Stromal cell of bone marrow (primary cell): ENCODE measurements at regions not wholly inside any gene's neighbourhood (a gene's known extent, or its start where the extent isn't known, plus 50 kb on each side); places are given as distances from the start of the nearest gene placed in this dataset.

Experiments used
- DNase-seq: peaks from one replicate; pipeline ENCODE4 v3.0.0-alpha.2; 2012; ENCODE audit warnings: low read depth

- DNase-seq = no peak
Measured at GRCh38 chr11:13104619-13105236, 95.6 kb downstream of the RASSF10 start.

- DNase-seq = no peak
Measured at GRCh38 chr11:13105237-13105844, 96.2 kb downstream of the RASSF10 start.

DNA sequence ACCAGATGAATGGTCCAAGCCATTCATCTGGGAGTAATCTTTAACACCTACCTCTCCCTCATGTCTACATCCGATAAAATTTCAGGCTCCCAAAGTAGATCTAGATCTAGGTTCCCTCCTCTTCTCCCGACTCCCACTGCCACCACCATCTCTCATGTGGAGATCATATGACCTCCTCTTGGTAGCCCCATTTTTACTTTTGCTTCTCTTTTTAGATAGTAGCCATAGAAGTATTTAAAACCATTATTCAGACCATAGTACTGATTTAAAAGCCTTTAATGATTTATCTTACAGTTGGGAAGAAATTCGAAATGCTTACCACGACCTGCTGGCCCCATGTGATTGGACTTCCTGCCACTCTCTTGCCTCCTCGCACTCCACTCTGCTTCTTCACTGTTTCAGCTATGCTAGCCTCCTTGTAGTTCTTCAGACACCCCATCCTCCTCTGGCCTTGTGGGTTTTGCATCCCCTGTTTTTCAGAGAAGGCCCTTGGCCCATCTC is 98.5 kb downstream of the RASSF10 start:
- DNase-seq = no peak

GRCh38 chr11:13108416-13108815 is 99.3 kb downstream of the RASSF10 start:
- DNase-seq = no peak

DNA sequence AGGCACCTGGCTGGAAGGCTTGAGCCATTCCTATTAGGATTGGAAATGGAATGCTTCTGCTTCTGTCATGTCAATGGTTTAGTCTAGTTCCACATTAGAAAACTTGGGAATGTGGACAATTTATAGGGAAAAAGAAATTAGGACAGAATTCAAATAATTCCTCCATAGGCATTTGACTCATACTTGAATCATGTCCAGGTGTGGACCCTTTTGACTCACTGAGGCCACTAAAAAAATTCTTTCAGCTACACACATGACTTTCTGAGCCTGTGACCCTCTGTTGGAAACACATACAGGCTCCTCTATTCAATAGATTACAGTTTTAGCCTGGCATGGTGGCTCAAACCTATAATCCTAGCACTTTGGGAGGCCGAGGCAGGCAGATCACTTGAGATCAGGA is 100.5 kb downstream of the RASSF10 start:
- DNase-seq = no peak

- DNase-seq = no peak
Measured at GRCh38 chr11:13110145-13110544, 101.0 kb downstream of the RASSF10 start.

DNA sequence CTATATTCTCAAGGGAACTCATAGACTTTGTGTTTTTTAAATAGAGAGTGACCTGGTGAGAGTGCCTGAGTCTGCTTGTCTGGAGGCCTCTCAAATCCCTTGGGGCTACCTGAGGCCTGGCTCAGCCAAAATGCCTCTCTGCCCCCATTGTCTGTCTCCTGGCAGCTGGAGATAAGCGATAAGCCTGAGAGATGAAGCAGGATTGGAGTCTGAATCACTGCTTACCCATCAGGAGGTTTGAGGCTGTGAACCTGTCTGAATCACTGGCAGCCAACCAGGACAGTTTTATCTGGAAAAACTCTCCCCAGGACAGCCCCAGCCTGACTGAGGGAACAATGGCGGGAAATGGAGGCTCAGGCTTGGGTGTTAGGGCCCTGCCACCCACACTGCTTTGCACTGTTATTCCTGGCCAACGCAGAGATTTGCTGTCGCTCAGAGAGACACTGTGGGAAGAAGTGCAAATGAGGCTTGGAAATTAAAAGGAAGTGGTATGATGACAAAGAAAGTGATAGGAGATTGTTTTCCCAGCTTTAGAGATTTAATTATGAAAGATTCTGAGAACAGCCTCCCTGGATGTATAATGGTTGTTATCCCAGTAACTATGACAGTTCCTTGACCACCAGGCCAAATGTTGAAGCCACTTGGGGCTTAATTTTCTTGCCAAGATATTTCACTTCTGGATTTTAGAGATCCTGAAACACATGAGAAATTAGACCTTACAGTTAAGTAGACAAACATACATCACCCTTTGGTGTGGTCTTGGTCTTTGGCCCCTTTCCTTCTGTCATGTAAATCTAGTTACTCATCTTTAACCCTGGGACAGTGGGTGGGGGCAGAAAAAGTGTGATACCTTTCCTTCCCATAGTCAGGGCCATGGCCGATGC is 102.1 kb downstream of the RASSF10 start:
- DNase-seq = no peak

GRCh38 chr11:13111813-13112130 is 102.7 kb downstream of the RASSF10 start:
- DNase-seq = no peak

GRCh38 chr11:13114566-13115379 is 105.7 kb downstream of the RASSF10 start:
- no peak for DNase-seq

GRCh38 chr11:13115380-13115675 is 106.2 kb downstream of the RASSF10 start:
- DNase-seq = no peak

GRCh38 chr11:13116491-13116890 is 107.4 kb downstream of the RASSF10 start:
- no peak for DNase-seq

DNA sequence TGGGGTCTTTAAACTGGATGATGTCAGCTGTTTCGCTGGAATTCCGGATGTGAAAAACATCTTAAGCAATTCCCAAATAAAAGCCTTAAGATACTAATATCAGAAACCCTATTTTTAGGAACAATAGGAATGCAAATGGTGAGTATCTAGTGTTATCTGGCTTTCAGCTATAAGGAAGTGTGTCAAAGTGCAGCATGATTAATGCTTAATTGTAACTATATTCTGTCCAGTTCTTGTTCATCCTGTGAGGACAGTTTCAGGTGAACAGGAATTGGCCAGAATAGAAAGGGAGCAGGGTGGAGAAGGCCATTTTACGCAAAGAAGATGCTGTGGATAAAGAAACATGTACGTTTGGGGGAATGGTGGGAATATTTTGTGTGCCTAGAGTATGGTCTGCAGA is 108.2 kb downstream of the RASSF10 start:
- no peak for DNase-seq

DNA sequence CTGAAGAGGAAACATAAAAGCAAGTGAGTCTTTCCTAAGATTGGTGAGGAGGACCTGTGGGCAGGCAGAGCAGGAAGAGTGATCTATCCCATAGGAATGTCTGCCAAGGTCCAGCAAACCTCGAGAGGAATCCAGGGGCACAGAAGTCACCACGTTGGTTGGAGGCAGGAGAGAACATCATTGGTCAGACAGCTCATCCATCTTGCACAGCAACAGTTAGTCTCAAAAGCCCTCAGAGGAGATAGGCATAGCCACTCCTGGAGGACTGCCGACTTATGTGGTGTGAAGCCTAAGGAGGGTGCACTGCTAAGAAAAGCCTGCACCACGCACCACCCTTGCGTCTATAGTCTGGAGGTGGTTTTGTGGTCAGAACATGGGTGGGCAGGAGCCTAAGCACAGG is 109.1 kb downstream of the RASSF10 start:
- peak; percentile 77 for DNase-seq

DNA sequence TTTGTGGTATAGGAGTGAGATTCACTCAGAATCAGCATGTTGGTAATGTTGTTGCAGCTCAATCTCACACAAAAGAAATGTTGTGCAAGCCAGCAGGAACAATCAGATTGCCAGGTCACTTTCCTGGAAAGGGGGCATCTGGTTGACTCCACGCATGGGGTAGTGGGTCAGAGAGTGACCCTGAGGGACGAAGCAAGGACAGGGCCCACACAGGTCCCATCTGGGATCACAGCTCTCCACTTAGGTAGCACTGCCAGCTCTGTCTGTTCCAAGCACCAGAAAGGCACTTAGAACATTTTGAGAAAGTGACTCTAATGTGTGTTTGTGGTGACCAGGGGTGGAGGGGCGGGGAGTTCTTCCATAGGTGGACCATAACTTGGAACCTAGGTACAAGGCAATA is 109.5 kb downstream of the RASSF10 start:
- no peak for DNase-seq

- no peak for DNase-seq
Measured at GRCh38 chr11:13119361-13119760, 110.2 kb downstream of the RASSF10 start.

DNA sequence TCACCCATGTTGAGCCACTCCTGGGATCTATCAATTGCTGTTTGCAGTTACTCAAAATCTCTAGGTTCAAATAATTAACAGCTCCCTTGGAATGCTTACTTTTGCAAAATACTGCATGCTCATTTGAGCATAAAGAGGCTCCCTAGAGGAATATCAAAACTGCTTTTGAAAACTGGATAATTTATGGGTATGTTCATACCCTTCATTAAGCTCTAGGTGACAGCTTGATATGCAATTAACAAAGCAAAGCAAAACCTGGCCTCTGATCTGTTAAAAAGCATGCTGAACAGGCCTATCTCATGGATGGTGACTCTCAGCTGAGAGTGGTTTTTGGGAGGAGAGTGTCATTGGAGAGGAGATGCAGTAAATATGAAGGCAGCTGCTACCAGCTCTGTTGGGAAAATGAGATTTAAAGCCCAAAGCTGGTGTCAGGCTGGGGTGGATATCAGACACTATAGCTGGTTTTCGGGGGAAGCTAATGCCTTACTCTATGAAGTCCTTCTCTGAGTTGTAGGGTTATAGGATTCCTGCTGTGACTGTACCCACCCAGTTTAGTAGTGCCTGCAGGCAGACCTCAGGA is 110.9 kb downstream of the RASSF10 start:
- DNase-seq = no peak

DNA sequence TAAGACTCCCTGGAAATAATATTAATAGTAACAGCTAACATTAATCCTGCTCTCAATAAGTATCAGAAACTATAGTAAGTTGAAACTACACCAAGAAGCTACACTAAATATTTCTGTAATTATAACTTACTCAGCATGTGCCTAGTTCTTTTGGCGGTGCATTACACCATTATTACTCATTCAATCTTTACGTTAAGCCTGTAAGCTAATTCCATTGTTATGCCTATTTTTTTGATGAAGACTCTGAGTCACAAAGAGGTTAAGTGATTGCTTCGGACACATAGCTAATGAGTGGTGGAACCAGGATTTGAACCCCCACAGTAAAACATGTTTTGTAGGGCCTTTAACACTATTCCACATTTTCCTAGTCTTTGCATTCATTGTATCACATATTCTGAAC is 111.6 kb downstream of the RASSF10 start:
- no peak for DNase-seq

GRCh38 chr11:13126430-13126829 is 117.3 kb downstream of the RASSF10 start:
- DNase-seq = peak; percentile 98

GRCh38 chr11:13127161-13127560 is 118.0 kb downstream of the RASSF10 start:
- no peak for DNase-seq

DNA sequence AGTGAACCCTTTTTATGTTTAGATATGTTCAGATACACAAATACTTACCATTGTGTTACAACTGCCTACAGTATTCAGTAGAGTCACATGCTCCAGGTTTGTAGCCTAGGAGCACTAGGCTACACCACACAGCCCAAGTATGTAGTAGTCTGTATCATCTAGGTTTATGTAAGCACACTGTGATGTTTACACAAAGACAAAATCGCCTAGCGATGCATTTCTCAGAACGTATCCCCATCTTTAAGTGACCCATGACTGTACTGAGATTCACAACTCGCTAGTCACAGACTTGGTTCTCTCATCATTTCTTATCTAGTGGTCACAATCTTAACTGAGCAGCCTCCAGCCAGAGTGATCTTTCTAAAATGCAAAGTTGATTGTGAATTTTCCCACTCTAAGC is 119.2 kb downstream of the RASSF10 start:
- no peak for DNase-seq

- no peak for DNase-seq
Measured at GRCh38 chr11:13134066-13134465, 125.0 kb downstream of the RASSF10 start.

GRCh38 chr11:13134886-13135285 is 125.8 kb downstream of the RASSF10 start:
- DNase-seq = no peak
